ENCODE measurements at regions not wholly inside any gene's neighbourhood (a gene's known extent, or its start where the extent isn't known, plus 50 kb on each side); places are given as distances from the start of the nearest gene placed in this dataset.

DNA sequence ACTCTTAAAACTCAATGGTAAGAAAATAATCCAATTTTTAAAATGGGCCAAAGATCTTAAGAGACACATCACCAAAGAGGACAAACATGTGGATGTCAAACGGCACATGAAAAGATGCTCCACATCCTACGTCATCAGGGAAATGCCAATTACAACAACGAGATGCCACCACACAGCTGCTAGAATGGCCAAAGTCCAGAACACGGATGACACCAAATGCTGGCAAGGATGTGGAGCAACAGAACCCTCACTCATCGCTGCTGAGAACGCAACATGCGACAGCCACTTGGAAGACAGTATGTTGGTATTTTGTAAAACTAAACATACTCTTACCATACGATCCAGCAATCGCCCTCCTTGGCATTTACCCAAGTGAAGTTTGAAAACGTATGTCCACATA, 132.8 kb upstream of the CDH4 start:
- DNase-seq (ENCODE audit: low read depth in 2 of 2): no peak

DNA sequence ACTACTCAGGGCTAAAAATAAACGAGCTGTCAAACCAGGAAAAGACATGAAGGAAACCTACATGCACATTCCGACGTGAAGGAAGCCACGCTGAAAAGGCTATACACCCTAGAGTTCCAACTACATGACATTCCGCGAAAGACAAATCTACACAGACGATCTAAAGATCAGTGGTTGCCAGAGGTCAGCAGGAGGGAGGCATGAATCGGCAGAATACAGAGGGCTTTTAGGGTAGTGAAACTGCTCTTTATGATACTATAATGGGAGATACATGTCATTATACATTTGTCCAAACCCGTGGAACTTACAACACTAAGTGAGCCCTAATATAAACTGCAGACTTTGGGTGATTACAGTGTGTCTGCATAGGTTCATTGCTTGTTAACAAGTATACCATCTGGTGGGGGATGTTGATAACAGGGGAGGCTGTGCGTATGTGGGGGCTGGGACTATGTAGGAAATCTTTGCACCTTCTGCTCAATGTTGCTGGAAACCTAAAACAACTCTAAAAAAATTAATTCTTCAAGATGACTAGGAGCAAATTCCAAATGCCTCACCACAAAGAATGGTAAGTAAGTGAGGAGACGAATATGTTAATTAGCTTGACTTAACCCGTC, 132.2 kb upstream of the CDH4 start:
- DNase-seq (ENCODE audit: low read depth in 2 of 2): no peak

GRCh38 chr20:61120595-61121515, 131.2 kb upstream of the CDH4 start:
- peak; percentile 9 to 18 for DNase-seq (ENCODE audit: low read depth in 2 of 2)

GRCh38 chr20:61121661-61122060, 130.4 kb upstream of the CDH4 start:
- DNase-seq (ENCODE audit: low read depth in 2 of 2): no peak

DNA sequence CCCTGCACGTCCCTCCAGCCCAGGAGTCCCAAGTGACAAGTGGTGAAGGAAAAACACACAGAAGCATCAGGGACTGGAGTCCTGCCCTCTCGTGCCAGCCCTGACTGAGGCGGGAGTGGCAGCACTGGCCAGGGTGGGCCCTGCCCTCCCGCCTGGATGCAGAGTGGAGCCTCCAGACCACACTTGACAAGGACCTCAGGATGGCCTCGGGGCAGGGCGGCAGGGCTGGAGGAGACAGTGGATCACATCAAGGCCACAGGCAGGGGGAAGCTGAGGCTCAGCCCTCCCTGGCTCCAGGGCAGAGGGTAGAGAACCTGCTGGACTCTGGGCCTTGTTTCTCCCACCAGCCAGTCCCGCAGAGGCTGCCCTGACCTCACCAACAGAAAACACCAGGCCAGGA, 128.8 kb upstream of the CDH4 start:
- DNase-seq (ENCODE audit: low read depth in 2 of 2): no peak

DNA sequence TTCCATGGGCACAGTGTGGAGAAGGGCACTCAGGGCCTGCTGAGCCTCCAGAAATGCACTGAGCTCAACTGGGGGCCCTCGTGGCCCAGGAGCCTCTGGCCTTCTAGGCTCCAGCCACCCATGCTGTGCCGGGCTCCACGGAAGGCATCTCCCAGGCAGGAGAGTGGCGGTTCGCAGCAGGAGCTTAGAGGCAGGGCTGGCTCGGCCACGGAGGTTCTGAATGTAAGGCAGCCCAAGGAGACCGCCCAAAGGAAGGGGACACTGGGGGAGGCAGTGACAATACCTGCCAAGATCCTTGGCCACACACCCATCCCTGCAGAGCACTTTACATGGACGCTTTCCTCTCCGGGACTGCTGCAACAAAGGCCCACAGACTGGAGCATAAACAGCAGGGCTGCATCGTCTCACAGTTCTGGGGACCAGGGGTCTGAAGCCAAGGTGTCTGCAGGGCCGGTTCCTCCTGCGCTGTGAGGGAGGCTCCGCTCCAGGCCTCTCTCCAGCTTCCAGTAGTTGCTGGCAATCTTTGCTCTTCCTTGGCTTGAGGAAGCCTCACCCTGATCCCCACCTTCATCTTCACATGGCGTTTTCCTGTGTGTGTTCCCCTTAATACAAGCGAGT, 128.2 kb upstream of the CDH4 start:
- DNase-seq (ENCODE audit: low read depth in 2 of 2): no peak

GRCh38 chr20:61125076-61125475, 127.0 kb upstream of the CDH4 start:
- DNase-seq (ENCODE audit: low read depth in 2 of 2): no peak

DNA sequence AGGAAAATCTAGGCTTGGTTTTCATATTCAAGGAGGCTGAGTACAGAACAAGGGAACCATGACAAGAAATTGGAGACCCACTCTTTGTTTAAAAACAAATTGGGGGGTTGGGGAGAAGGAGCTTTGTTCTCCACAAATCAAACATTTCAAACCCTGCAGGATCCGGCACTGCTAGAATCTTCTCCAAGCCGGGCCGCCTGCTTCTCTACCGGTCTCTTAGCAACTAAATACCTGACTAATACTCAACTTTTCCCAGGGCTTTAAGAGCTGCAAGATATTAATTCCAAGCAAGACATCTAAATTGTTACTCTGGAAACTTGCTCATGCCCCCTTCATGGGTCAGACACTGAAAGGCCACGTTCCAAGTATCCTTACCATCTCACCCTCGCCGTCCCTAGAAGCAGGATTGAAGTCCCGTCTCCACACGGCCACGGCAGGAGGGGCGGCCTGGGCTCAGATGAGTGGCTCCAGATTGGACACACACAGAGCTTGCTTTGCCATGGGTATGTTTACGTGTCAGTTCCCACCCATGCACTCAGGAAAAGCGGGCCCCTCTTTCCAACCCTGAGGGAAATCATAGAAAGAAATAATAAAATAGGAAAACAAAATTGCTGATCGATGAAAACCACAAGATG, 126.4 kb upstream of the CDH4 start:
- no peak for DNase-seq (ENCODE audit: low read depth in 2 of 2)

DNA sequence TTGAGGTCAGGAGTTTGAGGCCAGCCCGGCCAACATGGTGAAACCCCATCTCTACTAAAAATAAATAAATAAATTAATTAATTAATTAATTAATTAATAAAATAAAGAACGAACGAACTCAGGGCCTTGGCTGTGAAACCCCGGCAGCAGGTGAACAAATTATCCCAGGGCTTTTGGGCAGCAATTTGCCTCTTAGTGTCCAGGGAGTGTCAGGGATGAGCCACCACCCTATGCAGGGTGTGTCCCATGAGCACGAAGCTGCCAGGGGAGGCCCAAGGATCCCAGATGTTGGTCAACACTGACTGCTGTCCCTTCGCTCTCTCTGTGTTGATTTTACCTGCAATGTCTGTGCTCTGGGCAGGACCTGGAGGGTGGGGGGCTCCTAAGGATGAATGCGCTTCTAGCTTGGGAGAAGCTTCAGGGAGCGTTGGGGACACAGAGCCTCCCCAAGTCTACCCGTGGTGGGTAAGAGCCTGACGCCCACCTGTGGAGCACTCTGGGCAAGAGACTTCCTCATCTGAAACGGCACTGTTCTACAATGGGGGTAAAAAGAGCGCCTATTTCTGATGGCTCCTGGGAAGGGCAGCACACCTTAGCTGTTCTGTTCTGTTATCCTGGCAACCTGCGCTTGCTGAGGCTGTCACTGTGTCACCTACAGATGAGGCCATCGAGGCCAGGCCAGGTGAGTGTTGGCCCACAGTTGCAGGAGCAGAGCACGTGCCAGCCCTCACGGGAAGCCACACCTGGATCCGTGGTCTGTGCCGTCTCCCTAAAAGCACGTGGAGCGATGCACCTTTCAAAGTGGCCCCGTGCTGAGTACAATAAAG, 125.5 kb upstream of the CDH4 start:
- no peak for DNase-seq (ENCODE audit: low read depth in 2 of 2)

GRCh38 chr20:61127311-61128039, 124.6 kb upstream of the CDH4 start:
- DNase-seq (ENCODE audit: low read depth in 2 of 2): no peak

GRCh38 chr20:61128701-61129269, 123.3 kb upstream of the CDH4 start:
- DNase-seq (ENCODE audit: low read depth in 2 of 2): no peak

DNA sequence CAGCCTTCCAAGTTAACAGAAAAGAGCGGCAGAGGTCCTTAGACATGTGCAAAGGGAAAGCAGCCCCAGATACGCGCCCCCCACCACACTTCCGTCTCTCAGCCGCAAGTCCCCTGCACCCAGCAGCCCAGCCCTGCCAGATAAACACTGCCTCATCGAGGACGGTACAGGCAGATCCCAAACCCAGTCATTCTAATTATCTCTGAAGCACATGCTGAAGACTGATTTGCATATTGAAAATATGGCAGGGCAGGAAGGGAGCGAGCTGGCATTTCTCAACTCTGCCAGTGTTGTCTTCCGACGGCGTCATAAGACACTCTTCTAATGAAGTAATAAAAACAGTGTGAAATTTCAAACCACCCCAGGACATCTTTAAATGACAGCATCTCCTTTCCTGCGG, 122.8 kb upstream of the CDH4 start:
- DNase-seq (ENCODE audit: low read depth in 2 of 2): no peak

DNA sequence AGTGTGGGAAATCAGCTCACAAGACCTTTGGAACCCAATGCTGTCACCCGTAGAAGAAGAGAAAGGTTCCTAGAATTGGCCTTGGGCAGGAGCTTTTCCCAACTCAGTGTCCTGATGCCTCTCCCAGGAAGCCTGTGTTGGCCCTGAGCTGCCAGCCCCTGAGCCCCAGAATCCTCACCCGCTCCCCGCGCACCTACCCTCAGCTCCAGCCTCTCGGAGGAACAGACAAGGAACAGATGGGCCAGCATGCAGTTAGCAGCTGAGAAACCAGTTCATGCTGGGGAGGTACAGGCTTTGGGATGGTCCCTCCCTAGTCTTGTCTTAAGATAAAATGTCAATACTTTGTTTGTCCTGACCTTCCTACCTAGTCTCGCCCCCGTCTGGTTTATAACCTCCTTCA, 121.9 kb upstream of the CDH4 start:
- DNase-seq (ENCODE audit: low read depth in 2 of 2): no peak

DNA sequence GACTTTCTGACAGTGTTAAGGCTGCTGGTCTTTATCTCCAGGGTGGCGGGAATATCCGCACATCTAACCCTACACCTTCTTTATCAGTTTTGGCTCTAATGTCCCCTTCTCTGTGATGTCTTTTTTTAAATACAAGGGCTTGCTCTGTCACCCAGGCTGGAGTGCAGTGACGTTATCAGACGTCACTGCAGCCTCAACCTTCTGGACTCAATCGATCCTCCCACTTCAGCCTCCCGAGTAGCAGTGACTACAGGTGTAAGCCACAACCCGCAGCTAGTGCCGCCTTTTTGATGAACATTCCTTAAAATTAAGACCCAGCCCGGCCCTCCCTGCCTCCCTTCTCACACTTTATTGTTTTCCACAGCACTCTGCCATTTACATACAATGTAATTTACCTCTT, 120.1 kb upstream of the CDH4 start:
- DNase-seq (ENCODE audit: low read depth in 2 of 2): no peak

GRCh38 chr20:61133611-61134010, 118.5 kb upstream of the CDH4 start:
- DNase-seq (ENCODE audit: low read depth in 2 of 2): no peak

- no peak for DNase-seq (ENCODE audit: low read depth in 2 of 2)
These were observed 117.6 kb upstream of the CDH4 start for GRCh38 chr20:61134296-61135030.

DNA sequence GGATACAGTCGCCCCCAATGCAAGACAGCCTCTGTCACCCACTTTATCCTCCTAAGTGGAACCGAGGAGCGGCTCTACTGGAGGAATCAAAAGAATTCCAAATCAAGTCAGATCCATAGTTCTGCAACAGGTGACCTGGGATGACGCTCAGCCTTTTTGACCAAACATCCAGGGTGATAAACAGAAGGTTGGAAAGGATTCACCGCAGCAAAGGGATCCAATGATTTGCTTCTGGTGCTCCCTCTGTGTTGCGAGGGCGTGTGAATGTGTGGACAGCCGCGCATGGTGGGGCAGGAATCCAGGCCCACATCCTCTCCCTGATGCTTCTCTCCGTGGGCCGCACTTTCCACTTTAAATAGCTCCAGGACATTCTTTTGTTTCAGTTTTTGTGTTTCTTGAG, 116.8 kb upstream of the CDH4 start:
- DNase-seq (ENCODE audit: low read depth in 2 of 2): no peak

GRCh38 chr20:61135968-61136367, 116.1 kb upstream of the CDH4 start:
- DNase-seq (ENCODE audit: low read depth in 2 of 2): no peak

DNA sequence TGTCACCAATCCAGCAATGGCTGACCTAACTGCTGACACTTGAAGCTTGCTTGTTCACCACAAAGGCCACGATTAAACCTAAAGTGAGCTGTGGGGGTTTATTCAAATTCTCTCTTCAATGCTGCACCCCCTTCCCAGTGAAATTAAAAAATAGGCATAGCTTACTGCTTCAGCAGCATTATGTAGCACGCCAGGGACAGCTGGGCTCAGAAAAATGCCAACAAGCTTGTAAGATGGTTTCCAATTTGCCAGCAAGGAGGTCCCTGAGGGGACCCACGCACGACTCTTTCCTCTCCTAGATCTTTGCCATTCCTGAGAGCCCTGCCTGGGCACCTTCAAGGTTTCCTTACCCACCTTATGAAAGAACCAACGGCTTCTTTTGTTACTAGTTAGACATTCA, 113.5 kb upstream of the CDH4 start:
- no peak for DNase-seq (ENCODE audit: low read depth in 2 of 2)

DNA sequence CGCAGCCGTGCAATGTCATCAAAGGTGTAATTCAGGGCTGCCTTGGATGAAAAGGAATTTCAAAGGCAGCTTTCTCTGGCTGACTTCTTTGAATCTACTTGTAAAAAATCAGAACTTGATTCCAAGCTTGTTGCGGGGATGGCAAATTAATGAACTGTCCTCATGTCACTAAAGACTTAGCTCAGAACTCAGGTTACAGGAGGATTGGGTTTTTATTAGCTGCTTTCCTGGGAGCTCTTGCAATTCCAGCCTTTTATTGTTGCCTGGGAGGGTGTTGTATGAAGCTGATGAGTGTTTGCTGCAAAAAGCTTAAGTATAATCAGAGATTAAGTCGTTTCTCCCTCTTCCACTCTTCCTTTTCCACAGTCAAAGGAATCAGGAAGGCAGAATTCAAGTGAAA, 113.0 kb upstream of the CDH4 start:
- no peak for DNase-seq (ENCODE audit: low read depth in 2 of 2)

Measured in stimulated activated CD4-positive, alpha-beta T cell treated with anti-CD3 and anti-CD28 coated beads, Interleukin-4, amount 100 ng/mL, for 48 hours (primary cell).